GM19240 (cell line): ENCODE measurements at regions not wholly inside any gene's neighbourhood (a gene's known extent, or its start where the extent isn't known, plus 50 kb on each side); places are given as distances from the start of the nearest gene placed in this dataset.

Experiments used
- DNase-seq: peaks from one replicate; pipeline ENCODE4 v3.0.0; 2011; ENCODE audit warnings: low spot score; ENCODE audit not compliant: insufficient read length

GRCh38 chr5:123795688-123796087 is 283.7 kb downstream of the CSNK1G3 start:
- no peak for DNase-seq

DNA sequence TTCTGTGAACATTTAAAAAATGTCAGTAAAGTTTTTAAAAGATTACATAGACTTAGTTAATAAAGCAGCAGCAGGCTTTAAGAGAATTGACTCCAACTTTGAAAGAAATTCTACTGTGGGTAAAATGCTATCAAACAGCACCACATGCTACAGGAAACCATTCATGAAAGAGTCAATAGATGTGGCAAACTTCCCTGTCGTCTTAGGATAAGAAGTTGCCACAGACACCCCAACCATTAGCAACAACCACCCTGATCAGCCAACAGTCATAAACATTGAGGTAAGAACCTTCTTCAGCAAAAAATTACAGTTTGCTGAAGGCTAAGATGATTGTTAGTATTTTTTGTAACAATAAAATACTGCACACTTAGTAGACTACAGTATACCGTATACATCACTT is 278.2 kb downstream of the CSNK1G3 start:
- no peak for DNase-seq

DNA sequence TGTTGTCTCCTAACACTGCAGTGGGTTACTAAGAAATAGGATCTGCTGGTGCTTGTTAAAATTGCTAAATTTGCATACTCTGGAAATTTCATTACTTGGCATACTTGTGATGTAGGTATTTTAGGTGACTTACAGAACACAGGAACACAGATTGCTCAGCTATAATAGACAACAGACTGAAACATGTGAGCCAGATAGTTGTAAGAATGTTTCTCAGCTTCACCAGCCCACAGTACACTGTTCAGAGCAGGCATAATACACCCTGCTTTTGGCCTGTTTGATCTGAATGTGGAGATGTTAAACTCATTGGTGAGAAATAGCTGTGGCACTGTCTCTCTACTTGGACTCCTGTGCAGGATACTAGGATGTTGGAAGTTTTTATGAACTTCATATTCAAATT is 275.7 kb downstream of the CSNK1G3 start:
- no peak for DNase-seq

- DNase-seq, result no peak
Observed at GRCh38 chr5:123787136-123787535, 275.2 kb downstream of the CSNK1G3 start.

- DNase-seq, result no peak
Observed at GRCh38 chr5:123786411-123786810, 274.4 kb downstream of the CSNK1G3 start.

DNA sequence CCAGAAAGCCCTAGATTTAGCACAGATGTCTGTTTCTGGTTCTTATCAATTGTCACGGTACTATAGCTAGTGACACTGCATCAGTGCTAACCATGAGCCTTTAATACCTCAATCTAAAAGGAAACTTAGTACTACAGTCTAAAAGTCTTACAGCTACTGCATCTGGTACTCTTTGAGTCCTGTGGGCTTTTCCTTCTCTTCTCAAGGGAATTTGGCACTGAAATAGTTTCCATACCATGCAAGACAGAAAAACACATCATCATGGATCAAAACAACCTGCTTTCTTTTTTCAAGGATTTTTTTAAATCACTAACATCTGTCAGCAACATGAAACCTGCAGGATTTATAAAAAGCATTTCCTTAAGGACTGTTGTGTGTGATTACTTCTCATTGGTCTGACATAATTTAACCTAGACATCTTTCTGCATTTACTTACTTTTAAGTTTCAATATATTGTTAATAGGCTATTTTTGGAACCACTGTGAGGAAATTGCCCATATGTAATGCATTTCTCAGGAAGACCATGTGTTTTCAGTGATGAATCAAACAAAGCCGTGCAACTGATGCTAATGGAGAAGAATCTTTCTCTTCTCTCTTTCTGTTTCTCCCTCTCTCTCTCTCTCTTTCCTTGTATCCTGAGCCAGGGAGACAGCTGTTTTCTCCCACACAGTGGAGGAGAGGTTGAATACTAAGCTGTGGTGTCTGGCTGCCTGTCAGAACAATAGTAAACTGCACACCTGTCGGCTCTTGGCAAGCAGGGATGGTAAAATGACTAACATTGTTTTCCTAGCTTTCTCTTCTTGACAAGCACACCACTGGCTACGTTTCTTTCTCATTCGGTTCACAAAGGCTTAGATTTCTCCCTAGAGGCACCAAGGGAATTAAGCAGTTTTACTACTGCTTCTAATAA is 273.4 kb downstream of the CSNK1G3 start:
- DNase-seq, result no peak

DNA sequence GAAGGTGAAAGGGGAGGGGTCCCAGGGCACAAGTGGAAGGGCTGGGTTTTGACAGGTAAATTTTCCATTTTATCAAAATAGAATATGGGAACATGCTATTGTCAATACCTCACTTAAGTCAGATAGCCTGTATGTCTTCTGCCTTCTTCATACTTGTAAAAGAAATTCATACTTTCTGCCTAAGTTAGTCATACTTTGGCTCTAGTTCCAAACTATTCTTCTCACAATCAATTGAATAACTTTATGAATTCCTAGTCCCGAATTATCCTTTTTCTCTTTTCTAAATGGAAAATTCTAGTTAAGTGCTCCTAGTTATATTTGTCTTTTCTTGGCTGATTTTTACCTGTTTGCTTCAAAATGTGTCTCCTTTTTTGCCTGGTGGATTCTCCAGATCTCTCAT is 271.4 kb downstream of the CSNK1G3 start:
- DNase-seq, result no peak

GRCh38 chr5:123778641-123779040 is 266.7 kb downstream of the CSNK1G3 start:
- DNase-seq, result no peak

- DNase-seq, result no peak
Observed at GRCh38 chr5:123776761-123777160, 264.8 kb downstream of the CSNK1G3 start.

- no peak for DNase-seq
Observed at GRCh38 chr5:123771715-123772114, 259.7 kb downstream of the CSNK1G3 start.

- DNase-seq, result no peak
Observed at GRCh38 chr5:123763201-123763600, 251.2 kb downstream of the CSNK1G3 start.

DNA sequence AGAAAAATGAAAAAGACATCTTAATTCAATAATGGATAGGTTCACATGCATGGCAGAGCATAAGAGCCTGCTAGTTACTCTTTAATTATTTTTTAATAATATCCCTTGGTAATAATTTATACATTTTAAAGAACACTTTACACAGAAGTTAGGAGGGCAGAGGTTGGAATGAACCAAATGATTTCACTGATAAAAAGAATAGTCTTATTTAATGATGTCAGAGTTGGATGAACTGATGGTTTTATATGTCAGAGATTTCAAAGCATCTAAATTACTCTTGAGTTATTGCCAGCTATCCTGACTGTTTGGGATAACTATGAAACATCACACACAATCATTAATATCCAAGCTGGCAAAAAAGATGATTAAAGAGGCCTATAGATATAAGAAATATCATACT is 244.8 kb downstream of the CSNK1G3 start:
- DNase-seq, result no peak

GRCh38 chr5:123756318-123756665 is 244.3 kb downstream of the CSNK1G3 start:
- DNase-seq, result no peak

DNA sequence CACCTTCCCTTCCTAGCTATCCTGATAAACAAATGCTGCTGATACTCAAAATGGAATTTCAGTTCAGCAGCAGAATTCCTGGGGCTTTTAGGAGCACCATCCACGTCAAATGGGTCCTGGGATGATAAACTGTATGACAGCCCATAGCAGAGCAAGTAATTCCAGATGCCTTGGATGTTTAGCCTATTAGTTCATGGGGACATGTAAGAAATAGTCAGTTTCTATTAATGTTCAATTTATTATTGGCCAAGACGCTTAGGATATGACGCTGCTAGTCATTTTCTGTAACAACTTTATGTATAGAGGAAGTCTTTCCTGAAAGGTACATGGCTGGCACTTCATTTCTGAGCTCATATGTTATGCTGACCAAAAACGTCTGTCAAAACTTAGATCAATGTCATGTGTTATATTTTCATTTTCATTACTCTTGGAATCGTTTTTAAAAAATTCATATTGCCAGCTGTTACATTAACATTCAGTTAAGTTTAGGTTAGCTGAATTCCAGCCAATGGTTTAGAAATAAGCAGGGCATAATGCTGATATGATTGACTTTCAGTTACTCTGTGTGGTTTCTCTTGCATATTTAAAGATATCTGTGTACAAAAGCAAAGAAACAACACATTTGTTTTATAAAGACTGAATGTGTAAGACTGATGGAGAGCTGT is 243.8 kb downstream of the CSNK1G3 start:
- DNase-seq, result no peak

- DNase-seq, result no peak
Observed at GRCh38 chr5:123754908-123755307, 242.9 kb downstream of the CSNK1G3 start.

GRCh38 chr5:123753937-123754891 is 242.2 kb downstream of the CSNK1G3 start:
- DNase-seq, result no peak

DNA sequence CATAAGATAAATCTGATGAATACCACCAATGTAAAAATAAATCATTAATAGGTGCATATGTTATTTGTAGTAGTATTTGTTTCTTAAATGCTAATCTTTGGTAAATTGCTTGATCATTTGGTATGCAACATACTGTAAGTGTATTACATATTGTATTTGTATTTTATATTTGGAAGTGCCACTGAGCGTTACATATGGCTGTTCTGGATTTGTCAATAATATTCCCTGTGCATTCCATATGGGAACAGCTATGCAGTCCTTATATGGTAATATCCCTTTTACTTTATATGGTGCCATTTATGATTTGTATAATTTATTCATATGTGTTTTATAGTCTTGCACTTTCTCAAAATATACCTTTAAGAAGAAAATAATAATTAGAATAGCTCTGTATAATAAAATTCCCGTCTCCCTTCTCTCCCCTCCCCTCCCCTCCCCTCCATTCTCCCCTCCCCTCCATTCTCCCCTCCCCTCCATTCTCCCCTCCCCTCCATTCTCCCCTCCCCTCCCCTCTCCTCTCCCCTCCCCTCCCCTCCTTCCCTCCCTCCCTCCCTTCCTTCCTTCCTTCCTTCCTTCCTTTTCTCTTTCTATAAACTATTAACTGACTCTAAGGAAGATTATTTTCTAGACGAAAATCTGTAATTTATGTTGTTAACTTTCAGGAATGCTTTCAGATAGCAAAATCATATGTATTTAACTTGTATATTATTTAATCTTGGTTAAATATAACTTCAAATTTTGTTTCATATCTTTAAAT is 241.4 kb downstream of the CSNK1G3 start:
- DNase-seq, result no peak

DNA sequence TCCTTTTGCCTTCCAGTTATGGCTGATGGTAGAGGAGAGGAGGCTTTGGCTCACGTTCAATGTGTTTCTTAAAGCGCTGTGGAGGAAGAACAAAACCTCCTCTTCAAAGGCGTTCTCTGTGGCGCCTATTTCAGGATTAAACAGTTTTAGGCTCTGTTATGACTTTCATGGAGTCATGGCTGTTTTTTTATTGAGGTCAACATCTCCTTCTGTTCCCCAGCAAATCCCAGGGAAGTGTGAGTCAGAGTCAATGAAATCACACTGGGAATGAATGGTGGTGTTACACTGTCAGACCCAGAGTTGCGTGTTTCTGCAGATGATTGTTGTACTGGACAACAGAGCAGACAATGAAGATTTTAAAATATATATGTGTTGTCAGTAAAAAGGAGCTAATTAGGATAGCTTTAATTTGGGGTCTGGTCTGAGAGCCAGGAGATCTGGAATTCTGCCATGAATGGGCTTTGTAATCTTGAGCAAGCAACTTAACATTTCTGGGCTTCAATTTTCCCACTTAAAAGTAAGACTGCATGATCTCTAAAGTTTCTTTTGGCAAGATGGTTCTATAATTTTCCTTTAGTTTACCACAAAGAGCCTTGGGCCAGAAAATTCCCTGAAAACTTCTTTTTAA is 240.7 kb downstream of the CSNK1G3 start:
- no peak for DNase-seq

DNA sequence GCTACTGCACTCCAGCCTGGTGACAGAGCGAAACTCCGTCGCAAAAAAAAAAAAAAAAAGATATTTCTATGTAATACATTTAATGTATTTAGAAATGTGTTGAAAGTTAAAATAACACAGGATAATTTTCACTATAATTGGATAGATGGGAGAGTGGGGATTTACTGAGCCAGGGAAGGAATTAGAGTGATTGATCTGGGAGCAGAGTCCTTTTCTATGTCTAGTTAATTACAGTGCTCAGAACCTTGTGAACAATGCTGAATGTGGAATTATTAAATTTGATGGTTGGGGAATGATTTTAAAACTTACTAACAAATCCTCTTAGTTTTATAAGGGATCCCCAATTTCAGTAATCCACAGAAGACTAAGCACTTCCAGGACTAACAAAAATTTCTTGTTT is 239.7 kb downstream of the CSNK1G3 start:
- DNase-seq, result no peak

- DNase-seq, result no peak
Observed at GRCh38 chr5:123748239-123748638, 236.3 kb downstream of the CSNK1G3 start.
